Activated CD4-positive, alpha-beta T cell treated with anti-CD3 and anti-CD28 coated beads, Interleukin-2, amount 50 U/mL, for 4 hours (primary cell): ENCODE measurements at regions not wholly inside any gene's neighbourhood (a gene's known extent, or its start where the extent isn't known, plus 50 kb on each side); places are given as distances from the start of the nearest gene placed in this dataset.

Experiments
- DNase-seq, 2 experiments: peaks; one replicate each; pipeline ENCODE4 v3.0.0-alpha.2; 2020

DNA sequence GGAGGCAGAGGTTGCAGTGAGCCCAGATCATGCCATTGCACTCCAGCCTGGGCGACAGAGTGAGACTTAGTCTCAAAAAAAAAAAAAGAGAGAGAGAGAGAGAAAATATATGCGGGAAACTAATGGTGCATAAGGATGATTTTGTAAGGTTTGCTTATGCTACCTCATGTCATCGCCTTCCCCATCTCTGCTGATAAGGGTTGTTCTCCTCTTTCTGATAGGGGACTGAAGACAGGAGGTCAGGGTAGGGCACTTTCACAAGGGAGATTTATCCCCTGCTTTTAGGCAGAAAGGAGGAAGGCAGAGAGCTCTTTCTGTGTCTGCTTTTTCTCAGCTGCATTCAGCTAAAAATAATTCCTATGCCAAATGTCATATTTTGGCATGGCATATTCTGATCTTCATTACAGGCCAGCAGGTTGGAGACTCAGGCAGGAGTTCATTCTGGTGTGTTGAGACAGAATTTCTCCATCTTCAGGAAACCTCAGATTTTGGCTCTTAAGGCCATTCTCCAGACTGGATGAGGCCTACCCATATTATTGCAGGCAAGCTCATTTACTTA lies 220.2 kb downstream of the AUH start:
- DNase-seq, result no peak

DNA sequence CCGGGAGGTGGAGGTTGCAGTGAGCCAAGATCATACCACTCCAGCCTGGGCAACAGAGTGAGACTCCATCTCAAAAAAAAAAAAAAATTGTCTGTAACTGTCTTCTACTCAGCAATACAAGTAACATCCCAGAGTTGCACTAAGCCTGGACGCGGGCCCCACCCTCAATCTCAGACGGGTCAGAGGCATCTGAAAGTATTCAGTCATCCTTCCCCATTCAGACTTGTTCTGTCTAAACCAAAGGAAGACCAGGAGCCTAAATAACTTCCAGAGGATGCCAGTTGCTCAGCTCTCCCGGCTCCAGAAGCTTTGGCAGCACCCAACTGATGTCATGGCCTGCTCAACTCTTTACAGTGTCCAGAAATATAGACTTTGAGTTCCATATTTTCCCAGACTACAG lies 218.6 kb downstream of the AUH start:
- no peak for DNase-seq

DNA sequence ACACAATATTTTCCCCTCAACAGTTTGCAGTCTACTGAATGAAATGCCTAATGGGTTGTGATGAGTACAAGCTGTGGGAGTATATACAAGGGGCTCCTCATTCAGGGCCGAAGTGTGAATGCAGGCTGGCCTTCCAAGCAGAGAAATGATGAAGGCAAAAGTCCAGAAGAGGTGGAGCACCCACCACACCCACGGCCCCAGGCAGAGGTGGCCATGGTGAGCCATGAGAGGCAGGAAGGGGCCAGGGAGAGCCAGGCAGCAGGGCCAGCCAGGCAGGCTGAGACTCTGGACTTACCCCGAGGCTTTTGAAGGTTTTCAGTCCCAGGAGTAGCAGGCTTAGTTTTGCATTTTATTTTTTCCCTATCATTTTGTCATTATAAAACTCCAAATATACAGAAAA lies 218.1 kb downstream of the AUH start:
- no peak for DNase-seq

DNA sequence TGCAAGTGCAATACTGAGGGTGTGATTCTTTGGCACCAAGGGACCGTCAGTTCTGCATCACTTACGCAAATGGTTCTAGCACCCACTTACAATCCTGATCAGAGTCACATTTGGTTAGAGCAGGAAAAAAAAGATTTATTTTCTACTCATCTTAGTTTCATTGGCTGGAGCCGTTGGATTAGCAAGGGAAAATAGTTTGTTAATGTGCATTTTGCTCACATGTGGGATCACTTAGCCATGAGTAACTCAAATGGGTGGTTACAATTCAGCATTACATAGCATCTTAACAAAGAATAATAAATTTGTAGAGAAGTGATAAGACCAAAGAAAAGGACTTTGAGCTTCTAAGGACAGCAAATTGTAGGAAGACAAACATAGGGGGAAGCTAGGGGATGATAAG lies 216.9 kb downstream of the AUH start:
- no peak for DNase-seq

DNA sequence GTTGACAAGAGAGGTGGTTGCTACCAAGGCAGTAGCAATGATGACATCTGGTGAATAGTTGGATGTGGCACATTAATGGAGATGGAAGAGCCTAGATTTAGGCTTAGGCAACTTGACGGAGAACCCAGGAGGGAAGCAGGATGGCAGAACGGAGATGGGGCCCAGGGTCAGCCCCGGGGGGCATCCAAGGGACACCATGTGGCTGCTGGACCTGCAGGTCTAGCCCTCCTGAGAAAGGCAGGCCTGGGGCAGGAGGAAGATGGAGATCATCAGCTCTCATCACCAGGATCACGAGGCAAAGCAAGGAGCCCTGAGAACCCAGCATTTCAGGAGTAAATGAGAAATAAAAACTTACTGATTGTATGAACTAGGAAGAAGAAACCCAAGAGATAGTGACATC lies 216.2 kb downstream of the AUH start:
- no peak for DNase-seq

DNA sequence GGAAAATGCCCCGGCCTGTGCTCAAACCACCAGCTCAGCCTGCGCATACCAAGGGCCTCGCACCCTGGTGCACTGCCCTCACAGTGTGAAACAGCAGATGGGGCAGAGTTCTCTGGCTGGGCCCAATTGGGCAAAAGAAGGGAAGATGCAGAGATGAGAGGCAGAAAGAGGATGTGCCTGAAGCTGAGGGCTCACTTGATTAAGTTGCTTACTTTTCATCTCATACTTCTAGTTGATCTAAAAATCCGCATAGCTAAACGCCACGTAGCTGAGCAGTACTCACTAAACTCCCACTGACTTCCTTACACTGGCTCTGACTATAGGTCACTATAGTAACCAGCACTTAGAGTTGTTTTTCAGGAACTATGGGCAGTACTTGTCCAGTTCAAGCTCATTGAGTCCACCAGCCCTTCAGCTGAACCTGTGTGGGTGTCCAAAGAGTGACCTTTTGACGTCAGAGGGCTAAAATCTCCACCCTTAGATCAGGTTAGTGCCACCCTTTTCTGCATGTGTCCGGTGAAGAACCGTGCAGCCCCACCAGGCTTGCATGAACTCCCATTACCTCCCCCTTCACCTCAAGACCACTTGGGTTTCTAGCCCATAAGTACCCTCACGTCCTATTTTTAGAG lies 215.2 kb downstream of the AUH start:
- no peak for DNase-seq

DNA sequence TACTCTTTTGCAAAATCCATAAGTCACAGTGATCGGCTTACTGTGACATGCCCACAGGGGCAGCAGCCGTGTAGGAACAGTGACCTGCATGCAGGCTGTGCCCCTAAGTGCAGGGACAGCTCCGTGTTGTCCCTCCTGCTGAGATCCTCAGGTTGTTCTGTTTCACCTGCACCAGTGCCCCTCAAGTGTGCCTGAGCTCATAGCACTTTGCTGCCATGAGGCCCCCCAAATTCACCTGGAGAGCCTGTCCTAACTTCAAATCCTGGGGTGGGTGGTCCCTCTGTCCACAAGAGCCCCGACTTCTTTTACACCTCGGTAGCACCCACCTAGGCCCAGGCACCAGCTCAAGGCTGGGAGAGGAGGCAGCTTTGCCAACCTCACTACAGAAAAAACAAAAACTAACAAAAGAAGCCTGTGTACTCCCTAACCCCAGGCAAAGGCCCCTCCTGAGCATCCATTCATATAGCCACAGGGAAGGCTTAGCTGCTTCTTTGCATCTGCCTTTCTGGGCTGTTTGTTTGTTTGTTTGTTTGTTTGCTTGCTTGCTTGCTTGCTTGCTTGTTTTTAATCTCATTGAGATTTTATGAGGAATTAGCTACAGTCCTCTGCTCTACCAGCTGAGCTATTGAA lies 214.5 kb downstream of the AUH start:
- DNase-seq, result no peak

DNA sequence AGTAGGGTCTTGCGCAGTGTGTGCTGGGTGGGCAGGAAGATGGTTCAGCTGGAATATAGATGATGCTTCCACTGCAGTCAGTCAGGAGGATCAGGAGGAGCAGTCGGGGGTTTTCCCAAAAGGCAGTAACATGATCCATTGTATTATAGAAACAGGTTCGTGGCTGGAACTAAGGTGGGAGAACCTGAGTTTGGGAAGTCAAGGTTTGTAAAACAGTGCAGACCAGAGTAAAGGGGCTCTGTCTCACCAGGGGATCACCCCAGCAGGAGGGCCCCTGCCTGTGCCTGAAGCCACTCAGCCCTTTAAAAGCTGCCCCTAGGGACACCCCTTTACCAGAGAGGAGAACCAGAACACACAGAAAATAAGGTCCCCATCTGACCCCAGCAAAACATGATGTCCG lies 213.4 kb downstream of the AUH start:
- DNase-seq, result no peak

DNA sequence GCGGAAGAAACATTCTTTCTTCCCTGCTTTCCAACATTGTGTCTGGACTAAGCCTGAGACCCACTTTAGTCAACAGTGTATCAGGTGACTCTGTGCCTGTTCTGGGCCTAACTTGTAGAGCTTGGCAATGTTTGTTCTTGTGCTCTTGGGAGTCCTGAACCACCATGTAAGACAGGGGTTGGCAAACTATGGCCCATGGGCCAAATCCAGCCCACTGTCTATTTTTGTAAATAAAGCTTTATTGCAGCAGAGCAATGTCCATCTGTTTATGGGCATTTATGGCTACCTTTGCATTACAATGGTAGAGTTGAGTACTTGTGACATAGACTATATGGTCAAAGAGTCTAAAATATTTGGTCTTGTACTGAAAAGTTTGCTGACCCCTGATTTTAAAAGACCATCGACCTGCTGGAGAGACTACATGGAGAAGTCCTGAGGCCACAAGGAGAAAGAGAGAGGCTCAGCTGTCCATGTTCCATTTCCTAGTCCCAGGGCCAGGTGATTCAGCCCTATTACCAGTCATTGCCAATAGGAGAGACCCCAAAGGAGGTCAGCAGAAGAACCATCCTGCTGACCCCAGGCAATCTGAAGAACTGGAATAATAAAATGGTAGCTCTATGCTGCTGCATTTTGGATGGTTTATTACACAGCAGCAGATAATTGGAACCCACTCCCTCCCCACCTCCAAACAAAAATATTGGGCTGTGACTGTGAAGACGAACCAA lies 211.3 kb downstream of the AUH start:
- no peak for DNase-seq

DNA sequence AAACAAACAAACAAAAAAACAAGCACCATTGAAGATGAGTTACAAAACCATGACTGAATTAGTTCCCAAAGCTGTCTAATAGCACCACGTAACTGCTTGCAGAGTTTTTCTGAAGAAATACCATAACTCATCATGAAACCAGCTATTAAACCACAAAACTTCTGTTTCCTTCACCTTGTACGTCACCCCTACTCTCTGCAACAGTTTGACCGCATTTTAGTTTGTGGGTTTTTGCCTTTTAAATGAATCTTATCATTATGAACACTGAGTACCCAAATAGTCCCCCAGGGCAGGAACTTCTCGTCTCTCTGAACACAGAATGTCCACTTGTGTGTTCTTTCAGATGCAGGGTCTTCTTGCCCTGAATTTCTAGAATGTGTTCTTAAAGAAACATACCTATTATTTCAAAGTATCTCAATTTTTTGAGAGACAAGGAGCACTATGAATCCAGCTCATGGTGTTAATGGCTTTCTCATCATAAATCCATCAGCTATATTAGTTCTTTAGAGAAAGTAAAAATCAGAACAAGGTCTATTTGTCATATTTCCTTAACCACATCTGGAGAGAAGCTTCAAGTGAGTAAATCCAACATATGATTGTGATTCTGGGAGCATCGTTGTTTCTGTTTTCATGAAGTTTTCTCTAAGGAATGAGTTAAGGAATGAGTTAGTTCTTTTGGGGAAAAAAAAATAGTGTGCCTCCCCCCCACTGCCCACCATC lies 210.6 kb downstream of the AUH start:
- no peak for DNase-seq

DNA sequence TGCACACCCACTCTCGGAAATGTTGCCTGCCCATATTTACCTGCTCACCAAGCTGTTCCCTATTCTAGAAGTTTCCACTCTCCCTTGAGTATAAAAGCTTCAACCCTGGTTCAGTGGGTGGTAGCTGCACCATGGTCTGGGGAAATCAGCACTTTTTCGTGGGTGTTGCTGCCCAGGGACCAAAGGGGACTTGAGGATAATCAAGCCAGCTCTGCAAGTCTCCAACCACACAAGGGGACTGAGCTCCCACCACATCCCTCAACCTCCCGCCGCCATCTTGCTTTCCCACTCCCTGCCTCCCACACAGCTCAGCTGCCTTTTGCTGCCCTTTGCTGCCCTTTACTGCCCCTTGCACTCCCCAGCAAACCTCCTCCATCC lies 210.0 kb downstream of the AUH start:
- DNase-seq, result no peak

DNA sequence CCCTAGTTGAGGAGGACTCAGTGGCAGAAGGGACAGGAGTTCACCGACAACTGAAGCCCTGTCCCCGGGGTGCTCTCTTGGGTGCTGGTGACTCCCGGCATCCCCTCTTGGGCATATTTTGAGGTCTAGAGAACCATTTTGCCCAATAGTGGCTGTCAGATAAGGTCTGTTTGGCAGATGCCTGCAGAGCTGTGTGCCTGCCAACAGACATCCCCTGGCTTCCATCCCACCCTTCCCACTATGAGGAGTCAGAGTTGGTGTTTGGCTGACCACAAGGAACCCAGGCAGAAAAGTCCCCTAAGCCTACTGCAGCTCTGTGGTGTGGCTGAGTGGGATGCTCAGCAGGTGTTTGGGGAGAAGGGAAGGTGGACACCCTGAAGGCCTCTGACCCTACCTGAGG lies 207.0 kb downstream of the AUH start:
- DNase-seq, result no peak

DNA sequence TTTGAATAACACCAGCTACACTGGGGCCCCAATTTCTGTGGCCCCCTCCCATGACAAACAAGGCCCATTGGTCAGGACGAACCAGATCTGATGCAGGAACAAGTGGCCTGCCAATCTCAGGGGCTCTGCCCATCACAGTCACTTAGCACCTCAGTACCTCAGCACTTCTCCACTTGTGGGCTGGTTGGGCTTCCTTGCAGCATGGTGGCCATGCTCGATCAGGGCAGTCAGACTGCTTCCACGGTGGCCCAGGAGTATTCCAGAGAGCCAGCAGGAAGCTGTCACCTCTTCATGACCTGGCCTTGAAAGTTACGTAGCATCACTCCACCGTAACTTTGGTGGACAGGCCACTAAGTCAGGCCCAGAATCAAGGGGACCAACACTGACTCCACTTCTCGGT lies 206.5 kb downstream of the AUH start:
- no peak for DNase-seq

DNA sequence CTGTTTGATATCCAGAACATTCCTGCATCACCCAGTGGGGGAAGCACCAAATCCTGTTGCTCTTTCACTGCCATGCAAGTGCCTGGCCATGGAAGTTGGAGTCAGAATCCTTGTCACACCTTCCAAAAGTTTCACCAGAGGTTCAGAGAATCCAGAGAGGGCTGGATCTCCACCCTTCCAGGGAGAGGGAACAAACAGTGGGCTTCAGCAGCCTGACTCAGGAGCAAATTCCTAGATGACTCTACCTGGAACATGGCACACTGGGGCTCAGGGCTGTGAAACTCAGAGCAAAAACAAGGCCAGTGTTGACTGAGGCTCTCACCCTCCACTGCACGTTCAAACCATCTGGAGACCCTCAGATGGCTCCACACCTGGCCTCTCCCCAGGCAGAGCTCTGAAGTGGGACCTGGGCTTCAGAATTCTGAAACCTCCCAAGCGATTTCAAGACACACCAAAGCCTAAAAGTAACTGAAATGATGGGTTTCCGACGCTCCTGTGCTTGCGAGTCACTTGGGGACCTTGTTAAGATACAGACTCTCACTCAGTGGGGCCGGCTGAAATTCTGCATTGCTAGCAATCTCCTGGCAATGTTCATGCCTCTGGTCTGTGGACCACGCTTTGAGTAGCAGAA lies 205.9 kb downstream of the AUH start:
- no peak for DNase-seq

DNA sequence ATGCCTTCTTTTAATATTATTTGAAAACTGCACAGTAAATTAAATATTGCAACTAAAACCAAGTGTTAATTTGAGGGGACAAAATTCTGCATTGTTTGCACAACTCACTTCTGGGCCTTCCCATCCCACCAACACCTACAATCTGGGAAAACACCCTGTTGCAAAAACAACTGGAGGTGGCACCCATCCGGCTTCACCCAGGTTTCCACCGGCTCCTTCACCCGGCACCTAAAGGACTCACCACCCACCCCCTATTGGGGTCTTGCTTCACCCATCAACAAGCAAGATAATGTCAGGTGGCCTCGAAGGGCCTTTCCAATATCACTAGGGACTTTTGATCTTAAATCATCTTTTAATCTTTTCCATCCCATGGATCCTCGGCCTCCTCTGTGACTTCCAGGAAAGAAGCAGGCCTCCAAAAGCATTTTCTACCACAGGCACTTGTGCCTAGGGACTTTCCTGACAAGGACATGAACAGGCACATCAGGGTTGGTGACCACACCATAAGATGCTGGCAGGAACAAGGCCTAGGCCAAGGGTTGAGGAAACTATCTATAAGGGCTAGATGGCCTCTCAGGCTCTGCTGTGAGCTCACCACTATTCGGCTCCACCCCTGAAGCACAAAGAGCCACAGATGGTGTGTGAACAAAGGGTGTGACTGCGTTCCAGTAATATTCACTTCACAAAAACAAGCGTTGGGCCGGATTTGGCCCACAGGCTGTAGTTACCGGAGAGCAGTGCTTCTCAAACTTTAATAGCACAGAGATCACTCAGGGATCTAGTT lies 205.1 kb downstream of the AUH start:
- no peak for DNase-seq

DNA sequence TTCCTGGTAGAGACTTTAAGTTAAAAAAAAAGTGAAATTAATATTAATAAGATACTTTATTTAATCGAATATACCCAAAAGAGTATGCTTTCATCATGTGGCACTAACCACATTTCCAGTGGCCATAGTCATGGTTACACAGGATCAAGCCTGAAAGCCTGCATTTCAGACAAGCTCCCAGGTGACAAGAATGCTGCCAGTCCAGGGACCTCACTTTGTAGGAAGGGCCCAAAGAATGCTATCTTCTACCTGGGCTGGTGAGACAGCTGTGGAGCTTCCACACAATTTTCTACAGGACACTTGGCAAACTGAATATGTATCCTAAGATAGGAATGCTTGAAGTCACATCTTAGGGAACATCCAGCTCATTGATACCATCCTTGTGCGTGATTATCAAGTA lies 203.8 kb downstream of the AUH start:
- no peak for DNase-seq

DNA sequence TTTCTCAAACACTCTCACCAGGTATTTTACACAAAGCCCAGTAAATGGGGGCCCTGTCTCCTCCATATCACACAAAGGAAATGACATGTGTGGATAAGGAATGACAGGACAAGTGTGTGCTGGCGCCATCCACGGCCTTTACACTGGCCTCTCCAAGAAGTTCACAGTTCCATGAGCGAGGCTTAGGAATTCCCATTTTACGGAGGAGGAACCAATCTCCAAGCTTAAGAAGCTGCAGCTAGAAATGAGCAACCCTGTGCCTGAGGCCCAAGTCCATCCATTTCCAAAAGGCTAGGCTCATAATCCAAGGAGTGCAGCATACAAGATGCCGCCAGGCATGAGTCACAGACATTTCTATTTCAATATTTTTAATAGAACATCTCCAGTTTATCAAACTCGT lies 203.4 kb downstream of the AUH start:
- DNase-seq, result no peak

DNA sequence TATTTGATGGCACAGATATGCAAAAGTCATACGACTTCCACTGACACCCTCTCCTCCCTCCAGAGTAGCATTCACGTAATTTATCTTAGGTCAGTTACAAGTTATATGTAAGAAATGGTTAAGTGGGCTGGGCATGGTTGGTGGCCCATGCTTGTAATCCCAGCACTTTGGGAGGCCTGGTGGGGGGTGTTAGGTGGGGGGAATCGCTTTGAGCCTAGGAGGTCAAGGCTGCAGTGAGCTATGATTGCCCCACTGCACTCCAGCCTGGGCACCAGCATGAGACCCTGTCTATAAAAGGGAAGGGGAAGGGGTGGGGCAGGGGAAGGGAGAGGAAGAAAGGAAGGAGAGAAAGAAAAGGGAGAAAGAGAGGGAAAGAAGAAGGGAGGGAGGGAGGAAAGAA lies 202.8 kb downstream of the AUH start:
- DNase-seq, result no peak

DNA sequence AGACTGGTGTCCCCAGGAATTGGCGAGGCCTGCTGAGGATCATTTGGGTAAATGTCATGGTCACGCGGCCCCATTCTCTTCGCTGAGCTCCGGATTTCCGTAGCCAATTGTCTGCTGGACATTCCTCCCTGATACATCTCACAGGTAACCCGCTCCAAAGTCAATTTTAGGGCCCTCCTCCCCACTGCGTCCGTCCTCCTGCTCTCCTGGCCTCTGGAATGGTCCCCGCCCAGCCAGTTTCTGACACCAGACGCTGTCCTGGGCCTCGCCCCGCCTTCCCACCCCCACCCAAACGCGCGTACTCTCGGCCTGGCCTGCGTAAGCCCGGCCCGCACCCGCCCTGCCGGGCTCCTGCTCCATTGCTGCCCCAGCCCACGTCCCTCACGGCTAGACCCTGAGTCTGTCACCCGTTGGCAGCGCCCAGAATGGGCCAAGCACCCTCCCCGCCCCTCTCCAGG lies 202.0 kb downstream of the AUH start:
- no peak for DNase-seq

DNA sequence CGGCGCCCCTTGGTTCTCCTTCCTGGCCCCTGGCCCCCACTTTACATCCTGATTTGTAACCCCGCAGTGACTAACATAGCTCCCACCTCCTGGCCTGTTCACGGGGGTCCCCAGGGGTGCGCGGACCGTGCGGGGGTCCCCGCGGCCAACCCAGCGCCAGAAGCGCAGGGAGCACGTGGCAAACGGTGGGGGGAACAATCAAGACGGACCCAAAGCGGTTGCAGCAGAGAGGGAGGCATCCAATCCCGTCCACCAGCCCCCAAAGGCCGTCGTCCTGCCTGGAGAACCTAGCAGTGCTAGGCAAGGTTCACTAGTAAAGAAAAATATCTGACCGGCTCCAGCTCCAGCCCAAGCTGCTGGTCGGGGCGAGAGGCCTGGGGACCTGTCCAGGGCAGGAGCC lies 201.5 kb downstream of the AUH start:
- no peak for DNase-seq

DNA sequence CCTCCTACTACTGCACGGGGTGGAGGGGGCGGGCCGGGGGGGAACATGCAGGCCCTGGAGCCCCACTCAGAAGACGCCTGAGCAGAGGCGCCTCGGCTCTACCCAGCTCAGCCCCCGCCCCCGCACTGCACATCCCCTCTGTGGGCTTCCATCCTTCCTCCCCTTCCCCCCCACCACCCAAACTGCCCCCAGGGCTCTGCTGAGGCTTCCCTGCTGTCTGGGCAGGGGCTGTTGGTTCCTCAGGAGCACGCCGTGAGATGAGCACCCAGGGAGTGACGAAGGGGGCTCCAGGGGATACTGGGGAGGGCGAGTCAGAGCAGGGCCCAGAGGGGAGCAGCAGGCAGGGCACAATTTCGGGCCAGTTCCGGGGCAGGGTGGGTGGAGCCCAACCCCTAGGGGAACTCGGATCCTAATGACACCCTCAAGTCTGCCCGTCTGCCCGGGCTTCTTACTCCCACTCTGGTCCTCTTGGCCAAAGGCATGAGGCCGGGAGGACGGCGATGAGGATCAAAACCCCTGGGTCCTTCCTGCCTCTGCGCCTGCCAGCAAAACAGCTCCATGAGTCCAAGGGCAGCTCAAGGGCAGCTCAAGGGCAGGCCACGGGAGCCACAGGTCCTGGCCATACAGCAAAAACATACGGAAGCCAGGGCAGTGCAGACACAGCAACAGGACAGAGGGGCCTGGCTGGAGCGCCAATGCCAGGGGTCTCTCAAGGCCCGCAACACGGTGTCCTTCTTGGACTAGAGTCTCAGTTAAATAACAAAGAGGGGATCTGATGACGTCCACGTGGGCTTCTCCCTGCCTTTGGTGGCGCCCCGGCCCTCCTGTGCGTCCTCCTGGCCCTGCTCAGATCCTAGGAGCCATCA lies 200.9 kb downstream of the AUH start:
- DNase-seq, result no peak
